ENCODE measurements at regions not wholly inside any gene's neighbourhood (a gene's known extent, or its start where the extent isn't known, plus 50 kb on each side); places are given as distances from the start of the nearest gene placed in this dataset.

- CTCF ChIA-PET = no interaction called here
- H3K27ac ChIP-seq (ENCODE audit: low read depth, low read length, poor library complexity, severe bottlenecking) = no peak overlapping the region
- H3K9me3 ChIP-seq (ENCODE audit: low read depth, low read length, poor library complexity, severe bottlenecking) = no peaks in the 10 kb centered on the region
- intact Hi-C loops (cut with micrococcal nuclease; ENCODE audit: unreplicated experiment) = no loop called here
- H3K27me3 ChIP-seq (replicated peaks; ENCODE audit: insufficient read depth, low read depth, low read length, poor library complexity) = no peaks in the 10 kb centered on the region
- no peak overlapping the region for H3K4me3 ChIP-seq (ENCODE audit: low read depth, low read length, poor library complexity, severe bottlenecking)
- TF ChIP-seq EZH2 (IDR thresholded peaks at IDR 0.05; ENCODE audit: borderline replicate concordance, low read depth, low read length, poor library complexity, severe bottlenecking) = no peak
- TF ChIP-seq CTCF (conservative IDR thresholded peaks at IDR 0.05; ENCODE audit: low read depth, low read length) = no peak
- no peaks in the 10 kb centered on the region for H3K36me3 ChIP-seq (ENCODE audit: insufficient read depth, low read length, poor library complexity, severe bottlenecking)
- no TSS peak for BruUV-seq (replicated peaks)
- DNase-seq (ENCODE audit: low spot score) = no peak
- H3K4me1 ChIP-seq (ENCODE audit: insufficient read depth, low read length, poor library complexity, severe bottlenecking) = no peaks in the 10 kb centered on the region
- POLR2A ChIA-PET (ENCODE audit: low non-redundant PET) = no interaction called here
These were observed 317.2 kb downstream of the LTN1 start for GRCh38 chr21:28675331-28676041.

- H3K36me3 ChIP-seq (ENCODE audit: insufficient read depth, low read length, poor library complexity, severe bottlenecking) = no peaks in the 10 kb centered on the region
- POLR2A ChIA-PET (ENCODE audit: low non-redundant PET) = no interaction called here
These were observed 317.9 kb downstream of the LTN1 start for GRCh38 chr21:28674763-28675162.

GRCh38 chr21:28671549-28672195 is 321.0 kb downstream of the LTN1 start:
- BruUV-seq (replicated peaks) = no TSS peak
- intact Hi-C loops (cut with micrococcal nuclease; ENCODE audit: unreplicated experiment) = no loop called here

More at GRCh38 chr21:28674763-28675162, 317.9 kb downstream of the LTN1 start:
- no peaks in the 10 kb centered on the region for H3K9me3 ChIP-seq (ENCODE audit: low read depth, low read length, poor library complexity, severe bottlenecking)
- H3K4me3 ChIP-seq (ENCODE audit: low read depth, low read length, poor library complexity, severe bottlenecking) = no peak overlapping the region
- TF ChIP-seq EZH2 (IDR thresholded peaks at IDR 0.05; ENCODE audit: borderline replicate concordance, low read depth, low read length, poor library complexity, severe bottlenecking) = no peak
- no peak for TF ChIP-seq CTCF (conservative IDR thresholded peaks at IDR 0.05; ENCODE audit: low read depth, low read length)
- intact Hi-C loops (cut with micrococcal nuclease; ENCODE audit: unreplicated experiment) = no loop called here
- CTCF ChIA-PET = no interaction called here
- no TSS peak for BruUV-seq (replicated peaks)
- no peaks in the 10 kb centered on the region for H3K4me1 ChIP-seq (ENCODE audit: insufficient read depth, low read length, poor library complexity, severe bottlenecking)
- no peak overlapping the region for H3K27ac ChIP-seq (ENCODE audit: low read depth, low read length, poor library complexity, severe bottlenecking)
- no peaks in the 10 kb centered on the region for H3K27me3 ChIP-seq (replicated peaks; ENCODE audit: insufficient read depth, low read depth, low read length, poor library complexity)
- DNase-seq (ENCODE audit: low spot score) = no peak

More at GRCh38 chr21:28671549-28672195, 321.0 kb downstream of the LTN1 start:
- no peaks in the 10 kb centered on the region for H3K36me3 ChIP-seq (ENCODE audit: insufficient read depth, low read length, poor library complexity, severe bottlenecking)
- TF ChIP-seq CTCF (conservative IDR thresholded peaks at IDR 0.05; ENCODE audit: low read depth, low read length) (no peak), EZH2 (IDR thresholded peaks at IDR 0.05; ENCODE audit: borderline replicate concordance, low read depth, low read length, poor library complexity, severe bottlenecking) (no peak)
- no peaks in the 10 kb centered on the region for H3K9me3 ChIP-seq (ENCODE audit: low read depth, low read length, poor library complexity, severe bottlenecking)
- no peak overlapping the region for H3K27ac ChIP-seq (ENCODE audit: low read depth, low read length, poor library complexity, severe bottlenecking)
- no peaks in the 10 kb centered on the region for H3K27me3 ChIP-seq (replicated peaks; ENCODE audit: insufficient read depth, low read depth, low read length, poor library complexity)
- DNase-seq (ENCODE audit: low spot score) = no peak
- no peak overlapping the region for H3K4me3 ChIP-seq (ENCODE audit: low read depth, low read length, poor library complexity, severe bottlenecking)
- no peaks in the 10 kb centered on the region for H3K4me1 ChIP-seq (ENCODE audit: insufficient read depth, low read length, poor library complexity, severe bottlenecking)
- ChIA-PET CTCF (no interaction called here), POLR2A (ENCODE audit: low non-redundant PET) (no interaction called here)

All from A673 (cell line).